ENCODE measurements at regions not wholly inside any gene's neighbourhood (a gene's known extent, or its start where the extent isn't known, plus 50 kb on each side); places are given as distances from the start of the nearest gene placed in this dataset.

DNA sequence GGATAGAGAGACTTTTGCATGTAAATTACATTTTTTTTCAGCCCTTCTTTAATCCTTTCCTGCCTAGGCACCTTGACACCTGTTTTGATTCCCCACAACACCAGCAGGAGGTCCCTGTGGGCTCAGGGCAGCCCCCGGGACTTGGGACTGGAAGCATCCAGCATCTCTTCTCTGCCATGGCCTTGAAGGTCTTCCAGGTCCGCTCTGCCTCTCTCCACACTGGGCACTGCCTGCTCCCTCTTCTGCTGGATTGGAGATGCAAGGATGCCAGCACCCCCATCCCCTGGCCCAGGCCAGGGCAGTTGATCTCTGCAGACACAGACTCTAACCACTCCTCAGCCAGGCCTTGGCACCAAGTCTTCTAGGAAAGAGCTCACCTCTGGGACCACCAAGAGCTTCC, 134.5 kb upstream of the C14orf180 start:
- peaks cover 5% of the 10 kb centered on the region for H3K27me3 Mint-ChIP-seq (ENCODE audit: low read depth)

DNA sequence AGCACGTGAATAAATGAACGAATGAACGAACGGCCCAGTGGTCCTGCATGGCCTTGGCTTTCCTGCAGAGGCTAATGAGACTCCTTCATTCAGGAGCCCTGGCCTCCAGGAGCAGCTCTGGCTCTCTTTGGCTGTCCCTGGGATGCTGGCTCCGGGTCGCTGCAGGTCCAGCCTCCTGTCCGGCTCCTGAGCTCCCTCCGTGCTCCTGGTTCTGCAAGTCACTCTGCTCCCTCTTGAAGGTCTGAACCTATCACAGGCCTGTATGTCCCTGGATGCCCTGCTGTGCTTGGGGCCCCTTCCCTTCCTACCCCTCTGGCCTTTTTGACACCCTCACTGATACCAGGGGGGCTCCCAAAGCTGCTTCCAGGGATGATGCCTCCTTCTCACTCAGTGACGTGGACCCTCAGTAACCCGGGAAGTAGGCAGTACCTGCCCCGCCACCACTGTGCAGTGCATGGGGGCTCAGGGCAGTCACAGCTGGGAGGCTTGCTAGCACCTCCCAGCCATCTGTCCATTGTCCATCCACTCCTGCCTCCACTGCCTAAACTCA, 133.7 kb upstream of the C14orf180 start:
- ATAC-seq = no peak
- no peak overlapping the region for H3K4me3 Mint-ChIP-seq
- DNase-seq (ENCODE audit: low spot score) = no peak
- ChIA-PET POLR2A (no interaction called here), CTCF (interaction anchor here (1.0 to 1.1 kb wide), 2 partner anchors 27 to 104 kb away, joined by 3 read pairs; no protein-coding TSS in a partner anchor)
- H3K36me3 Mint-ChIP-seq = no peaks in the 10 kb centered on the region
- H3K27me3 Mint-ChIP-seq (ENCODE audit: low read depth) = peaks cover 7% of the 10 kb centered on the region
- TF ChIP-seq ZNF317 (CRISPR knock-in tag; IDR thresholded peaks at IDR 0.05; ENCODE audit: borderline replicate concordance, low read depth) (no peak), ZNF416 (CRISPR knock-in tag; IDR thresholded peaks at IDR 0.05) (no peak)
- TF ChIP-seq, protein P1, sequence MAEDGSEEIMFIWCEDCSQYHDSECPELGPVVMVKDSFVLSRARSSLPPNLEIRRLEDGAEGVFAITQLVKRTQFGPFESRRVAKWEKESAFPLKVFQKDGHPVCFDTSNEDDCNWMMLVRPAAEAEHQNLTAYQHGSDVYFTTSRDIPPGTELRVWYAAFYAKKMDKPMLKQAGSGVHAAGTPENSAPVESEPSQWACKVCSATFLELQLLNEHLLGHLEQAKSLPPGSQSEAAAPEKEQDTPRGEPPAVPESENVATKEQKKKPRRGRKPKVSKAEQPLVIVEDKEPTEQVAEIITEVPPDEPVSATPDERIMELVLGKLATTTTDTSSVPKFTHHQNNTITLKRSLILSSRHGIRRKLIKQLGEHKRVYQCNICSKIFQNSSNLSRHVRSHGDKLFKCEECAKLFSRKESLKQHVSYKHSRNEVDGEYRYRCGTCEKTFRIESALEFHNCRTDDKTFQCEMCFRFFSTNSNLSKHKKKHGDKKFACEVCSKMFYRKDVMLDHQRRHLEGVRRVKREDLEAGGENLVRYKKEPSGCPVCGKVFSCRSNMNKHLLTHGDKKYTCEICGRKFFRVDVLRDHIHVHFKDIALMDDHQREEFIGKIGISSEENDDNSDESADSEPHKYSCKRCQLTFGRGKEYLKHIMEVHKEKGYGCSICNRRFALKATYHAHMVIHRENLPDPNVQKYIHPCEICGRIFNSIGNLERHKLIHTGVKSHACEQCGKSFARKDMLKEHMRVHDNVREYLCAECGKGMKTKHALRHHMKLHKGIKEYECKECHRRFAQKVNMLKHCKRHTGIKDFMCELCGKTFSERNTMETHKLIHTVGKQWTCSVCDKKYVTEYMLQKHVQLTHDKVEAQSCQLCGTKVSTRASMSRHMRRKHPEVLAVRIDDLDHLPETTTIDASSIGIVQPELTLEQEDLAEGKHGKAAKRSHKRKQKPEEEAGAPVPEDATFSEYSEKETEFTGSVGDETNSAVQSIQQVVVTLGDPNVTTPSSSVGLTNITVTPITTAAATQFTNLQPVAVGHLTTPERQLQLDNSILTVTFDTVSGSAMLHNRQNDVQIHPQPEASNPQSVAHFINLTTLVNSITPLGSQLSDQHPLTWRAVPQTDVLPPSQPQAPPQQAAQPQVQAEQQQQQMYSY (CRISPR knock-in tag; IDR thresholded peaks at IDR 0.05) = peak; percentile 42; the same call in 1 of the 2 replicates
- H3K9me3 Mint-ChIP-seq = peaks cover 36% of the 10 kb centered on the region
- H3K4me1 Mint-ChIP-seq = peaks cover 9% of the 10 kb centered on the region
- H3K27ac Mint-ChIP-seq = no peak overlapping the region

More for the DNA sequence above, 134.5 kb upstream of the C14orf180 start:
- TF ChIP-seq TEAD4 (CRISPR knock-in tag; IDR thresholded peaks at IDR 0.05) = no peak
- TF ChIP-seq FOXK1 (CRISPR knock-in tag; IDR thresholded peaks at IDR 0.05) = no peak
- no peak for TF ChIP-seq ESRRA (CRISPR knock-in tag; IDR thresholded peaks at IDR 0.05; ENCODE audit: borderline replicate concordance)
- TF ChIP-seq, protein P2, sequence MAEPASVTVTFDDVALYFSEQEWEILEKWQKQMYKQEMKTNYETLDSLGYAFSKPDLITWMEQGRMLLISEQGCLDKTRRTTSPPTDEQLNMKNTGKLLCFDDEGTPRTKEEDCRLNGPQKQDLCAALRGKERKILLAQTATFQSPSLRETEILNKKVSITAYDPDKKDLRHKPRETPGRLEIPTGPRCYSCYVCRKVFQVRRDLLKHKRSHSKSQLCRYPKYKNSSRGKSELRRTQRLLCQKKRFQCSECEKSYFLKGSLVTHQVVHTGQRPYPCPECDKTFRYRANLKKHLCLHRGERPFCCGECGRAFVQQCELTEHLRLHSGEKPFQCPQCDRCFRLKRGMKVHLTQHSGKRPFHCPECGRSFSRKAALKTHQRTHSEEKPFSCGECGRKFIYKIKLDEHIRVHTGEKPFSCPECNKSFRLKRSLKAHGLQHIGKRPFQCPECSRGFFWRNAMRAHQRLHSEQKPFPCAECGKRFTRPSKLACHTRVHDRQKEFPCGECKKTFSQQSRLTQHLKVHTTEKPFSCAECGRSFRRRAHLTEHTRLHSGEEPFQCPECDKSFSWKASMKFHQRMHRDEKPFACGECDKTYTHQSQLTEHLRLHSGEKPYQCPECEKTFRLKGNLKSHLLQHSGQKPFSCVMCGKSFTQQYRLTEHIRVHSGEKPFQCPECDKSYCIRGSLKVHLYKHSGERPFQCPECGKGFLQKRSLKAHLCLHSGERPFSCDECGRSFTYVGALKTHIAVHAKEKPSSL (CRISPR knock-in tag; conservative IDR thresholded peaks at IDR 0.05) = no peak
- TF ChIP-seq MYBL2 (CRISPR knock-in tag; IDR thresholded peaks at IDR 0.05) = no peak
- TF ChIP-seq FOXP1 (CRISPR knock-in tag; IDR thresholded peaks at IDR 0.05; ENCODE audit: borderline replicate concordance) = no peak
- Mint-ChIP-seq H3K36me3 (no peaks in the 10 kb centered on the region), H3K27ac (no peak overlapping the region), H3K9me3 (peaks cover 30% of the 10 kb centered on the region), H3K4me1 (peaks cover 9% of the 10 kb centered on the region), H3K4me3 (no peak overlapping the region)
- DNase-seq (ENCODE audit: low spot score) (no peak), ATAC-seq (no peak)
- ChIA-PET CTCF (interaction anchor here (1.0 kb wide), 1 partner anchor 103 kb away, joined by 3 read pairs; no protein-coding TSS in a partner anchor), POLR2A (no interaction called here)

DNA sequence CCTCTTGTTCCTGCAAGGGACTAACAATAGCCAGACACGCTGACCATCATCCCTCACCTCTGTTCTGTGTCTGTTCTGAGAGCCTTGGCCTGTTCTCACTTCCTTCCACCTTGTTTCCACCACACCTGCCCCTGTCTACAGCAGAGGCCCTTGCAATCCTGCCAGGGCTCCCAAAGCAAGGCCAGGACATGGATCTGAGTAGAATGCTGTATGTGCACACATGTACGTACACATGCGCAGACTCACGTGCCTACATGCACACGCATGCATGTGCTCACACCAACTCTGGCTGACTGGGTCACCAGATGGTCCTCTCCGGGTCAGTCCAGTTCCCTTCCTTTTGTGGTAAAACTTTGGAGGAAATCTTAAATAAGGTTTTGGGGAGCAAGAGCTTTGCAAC, 133.0 kb upstream of the C14orf180 start:
- Mint-ChIP-seq H3K9me3 (peaks cover 36% of the 10 kb centered on the region), H3K4me3 (no peak overlapping the region), H3K27ac (no peak overlapping the region), H3K4me1 (peaks cover 9% of the 10 kb centered on the region), H3K27me3 (ENCODE audit: low read depth) (peaks cover 7% of the 10 kb centered on the region), H3K36me3 (no peaks in the 10 kb centered on the region)
- POLR2A ChIA-PET = no interaction called here
- DNase-seq (ENCODE audit: low spot score) (no peak), ATAC-seq (no peak)
- CTCF ChIA-PET = interaction anchor here (1.1 kb wide), 1 partner anchor 26 kb away, joined by 3 read pairs; no protein-coding TSS in a partner anchor
- TF ChIP-seq NR2C2 (CRISPR knock-in tag; IDR thresholded peaks at IDR 0.05) = no peak
- no peak for TF ChIP-seq GTF2I (CRISPR knock-in tag; conservative IDR thresholded peaks at IDR 0.05)
- TF ChIP-seq, protein P3, sequence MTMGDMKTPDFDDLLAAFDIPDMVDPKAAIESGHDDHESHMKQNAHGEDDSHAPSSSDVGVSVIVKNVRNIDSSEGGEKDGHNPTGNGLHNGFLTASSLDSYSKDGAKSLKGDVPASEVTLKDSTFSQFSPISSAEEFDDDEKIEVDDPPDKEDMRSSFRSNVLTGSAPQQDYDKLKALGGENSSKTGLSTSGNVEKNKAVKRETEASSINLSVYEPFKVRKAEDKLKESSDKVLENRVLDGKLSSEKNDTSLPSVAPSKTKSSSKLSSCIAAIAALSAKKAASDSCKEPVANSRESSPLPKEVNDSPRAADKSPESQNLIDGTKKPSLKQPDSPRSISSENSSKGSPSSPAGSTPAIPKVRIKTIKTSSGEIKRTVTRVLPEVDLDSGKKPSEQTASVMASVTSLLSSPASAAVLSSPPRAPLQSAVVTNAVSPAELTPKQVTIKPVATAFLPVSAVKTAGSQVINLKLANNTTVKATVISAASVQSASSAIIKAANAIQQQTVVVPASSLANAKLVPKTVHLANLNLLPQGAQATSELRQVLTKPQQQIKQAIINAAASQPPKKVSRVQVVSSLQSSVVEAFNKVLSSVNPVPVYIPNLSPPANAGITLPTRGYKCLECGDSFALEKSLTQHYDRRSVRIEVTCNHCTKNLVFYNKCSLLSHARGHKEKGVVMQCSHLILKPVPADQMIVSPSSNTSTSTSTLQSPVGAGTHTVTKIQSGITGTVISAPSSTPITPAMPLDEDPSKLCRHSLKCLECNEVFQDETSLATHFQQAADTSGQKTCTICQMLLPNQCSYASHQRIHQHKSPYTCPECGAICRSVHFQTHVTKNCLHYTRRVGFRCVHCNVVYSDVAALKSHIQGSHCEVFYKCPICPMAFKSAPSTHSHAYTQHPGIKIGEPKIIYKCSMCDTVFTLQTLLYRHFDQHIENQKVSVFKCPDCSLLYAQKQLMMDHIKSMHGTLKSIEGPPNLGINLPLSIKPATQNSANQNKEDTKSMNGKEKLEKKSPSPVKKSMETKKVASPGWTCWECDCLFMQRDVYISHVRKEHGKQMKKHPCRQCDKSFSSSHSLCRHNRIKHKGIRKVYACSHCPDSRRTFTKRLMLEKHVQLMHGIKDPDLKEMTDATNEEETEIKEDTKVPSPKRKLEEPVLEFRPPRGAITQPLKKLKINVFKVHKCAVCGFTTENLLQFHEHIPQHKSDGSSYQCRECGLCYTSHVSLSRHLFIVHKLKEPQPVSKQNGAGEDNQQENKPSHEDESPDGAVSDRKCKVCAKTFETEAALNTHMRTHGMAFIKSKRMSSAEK (CRISPR knock-in tag; IDR thresholded peaks at IDR 0.05; ENCODE audit: borderline replicate concordance) = no peak
- TF ChIP-seq, protein P4, sequence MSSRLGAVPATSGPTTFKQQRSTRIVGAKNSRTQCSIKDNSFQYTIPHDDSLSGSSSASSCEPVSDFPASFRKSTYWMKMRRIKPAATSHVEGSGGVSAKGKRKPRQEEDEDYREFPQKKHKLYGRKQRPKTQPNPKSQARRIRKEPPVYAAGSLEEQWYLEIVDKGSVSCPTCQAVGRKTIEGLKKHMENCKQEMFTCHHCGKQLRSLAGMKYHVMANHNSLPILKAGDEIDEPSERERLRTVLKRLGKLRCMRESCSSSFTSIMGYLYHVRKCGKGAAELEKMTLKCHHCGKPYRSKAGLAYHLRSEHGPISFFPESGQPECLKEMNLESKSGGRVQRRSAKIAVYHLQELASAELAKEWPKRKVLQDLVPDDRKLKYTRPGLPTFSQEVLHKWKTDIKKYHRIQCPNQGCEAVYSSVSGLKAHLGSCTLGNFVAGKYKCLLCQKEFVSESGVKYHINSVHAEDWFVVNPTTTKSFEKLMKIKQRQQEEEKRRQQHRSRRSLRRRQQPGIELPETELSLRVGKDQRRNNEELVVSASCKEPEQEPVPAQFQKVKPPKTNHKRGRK (CRISPR knock-in tag; IDR thresholded peaks at IDR 0.05; ENCODE audit: borderline replicate concordance) = no peak
- TF ChIP-seq, protein P5, sequence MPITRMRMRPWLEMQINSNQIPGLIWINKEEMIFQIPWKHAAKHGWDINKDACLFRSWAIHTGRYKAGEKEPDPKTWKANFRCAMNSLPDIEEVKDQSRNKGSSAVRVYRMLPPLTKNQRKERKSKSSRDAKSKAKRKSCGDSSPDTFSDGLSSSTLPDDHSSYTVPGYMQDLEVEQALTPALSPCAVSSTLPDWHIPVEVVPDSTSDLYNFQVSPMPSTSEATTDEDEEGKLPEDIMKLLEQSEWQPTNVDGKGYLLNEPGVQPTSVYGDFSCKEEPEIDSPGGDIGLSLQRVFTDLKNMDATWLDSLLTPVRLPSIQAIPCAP (CRISPR knock-in tag; IDR thresholded peaks at IDR 0.05) = no peak
- TF ChIP-seq ELF4 (CRISPR knock-in tag; IDR thresholded peaks at IDR 0.05; ENCODE audit: low read depth) = no peak
- TF ChIP-seq RELA (CRISPR knock-in tag; IDR thresholded peaks at IDR 0.05; ENCODE audit: borderline replicate concordance) = no peak
- no peak for TF ChIP-seq CREM (CRISPR knock-in tag; IDR thresholded peaks at IDR 0.05)
- TF ChIP-seq, protein P6, sequence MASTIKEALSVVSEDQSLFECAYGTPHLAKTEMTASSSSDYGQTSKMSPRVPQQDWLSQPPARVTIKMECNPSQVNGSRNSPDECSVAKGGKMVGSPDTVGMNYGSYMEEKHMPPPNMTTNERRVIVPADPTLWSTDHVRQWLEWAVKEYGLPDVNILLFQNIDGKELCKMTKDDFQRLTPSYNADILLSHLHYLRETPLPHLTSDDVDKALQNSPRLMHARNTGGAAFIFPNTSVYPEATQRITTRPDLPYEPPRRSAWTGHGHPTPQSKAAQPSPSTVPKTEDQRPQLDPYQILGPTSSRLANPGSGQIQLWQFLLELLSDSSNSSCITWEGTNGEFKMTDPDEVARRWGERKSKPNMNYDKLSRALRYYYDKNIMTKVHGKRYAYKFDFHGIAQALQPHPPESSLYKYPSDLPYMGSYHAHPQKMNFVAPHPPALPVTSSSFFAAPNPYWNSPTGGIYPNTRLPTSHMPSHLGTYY (CRISPR knock-in tag; IDR thresholded peaks at IDR 0.05) = no peak

Data from WTC11 (cell line).